ENCODE measurements at regions not wholly inside any gene's neighbourhood (a gene's known extent, or its start where the extent isn't known, plus 50 kb on each side); places are given as distances from the start of the nearest gene placed in this dataset.

GRCh38 chr3:150135287-150135721, 164.6 kb upstream of the PFN2 start:
- H3K27me3 ChIP-seq (ENCODE audit: control insufficient read depth, extremely low read depth, insufficient read depth, low read length), result no peaks in the 10 kb centered on the region
- no peak overlapping the region for H3K4me2 ChIP-seq (ENCODE audit: control insufficient read depth, extremely low read depth, insufficient read depth, low read depth, low read length)
- no peaks in the 10 kb centered on the region for H3K79me2 ChIP-seq (ENCODE audit: control insufficient read depth, insufficient read depth, low read length)
- no peaks in the 10 kb centered on the region for H4K20me1 ChIP-seq (ENCODE audit: control insufficient read depth, extremely low read depth, insufficient read depth, low read length)
- H3K27ac ChIP-seq (ENCODE audit: control insufficient read depth, insufficient read depth, low read length), result no peak overlapping the region
- H3K9me3 ChIP-seq (ENCODE audit: control insufficient read depth, low read depth, low read length), result no peaks in the 10 kb centered on the region
- H3K4me3 ChIP-seq (ENCODE audit: control insufficient read depth in 2 of 3, extremely low read depth in 1 of 3, insufficient read depth in 2 of 3, low read depth in 1 of 3, low read length in 3 of 3), result no peak overlapping the region
- dilution Hi-C loops (cut with MboI; ENCODE audit: extremely low pct_ligation_motif_present, low sequenced_read_pairs), result no loop called here
- TF ChIP-seq CTCF (optimal IDR thresholded peaks at IDR 0.05 in 1 of 3, IDR thresholded peaks at IDR 0.05 in 1 of 3, conservative IDR thresholded peaks at IDR 0.05 in 1 of 3; ENCODE audit: extremely low read depth in 1 of 3, insufficient read depth in 2 of 3, low read length in 3 of 3) (no peak), EZH2 (IDR thresholded peaks at IDR 0.05; ENCODE audit: low read length) (no peak)
- no peak overlapping the region for H2AFZ ChIP-seq (ENCODE audit: control insufficient read depth, low read length)
- no peak overlapping the region for H3K9ac ChIP-seq (ENCODE audit: control insufficient read depth, extremely low read depth, insufficient read depth, low read length)
- no peaks in the 10 kb centered on the region for H3K36me3 ChIP-seq (ENCODE audit: control insufficient read depth in 2 of 2, extremely low read depth in 1 of 2, insufficient read depth in 2 of 2, low read length in 2 of 2)
- FAIRE-seq (no peak), DNase-seq (ENCODE audit: low read depth, low spot score) (no peak)
- H3K4me1 ChIP-seq (ENCODE audit: control insufficient read depth, extremely low read depth, insufficient read depth, low read length), result no peaks in the 10 kb centered on the region
- H3K9me1 ChIP-seq (ENCODE audit: control insufficient read depth, extremely low read depth, insufficient read depth, low read length), result no peaks in the 10 kb centered on the region

- Histone ChIP-seq H3K4me3 (ENCODE audit: control insufficient read depth in 2 of 3, extremely low read depth in 1 of 3, insufficient read depth in 2 of 3, low read depth in 1 of 3, low read length in 3 of 3) (no peak overlapping the region), H3K9ac (ENCODE audit: control insufficient read depth, extremely low read depth, insufficient read depth, low read length) (no peak overlapping the region), H3K4me1 (ENCODE audit: control insufficient read depth, extremely low read depth, insufficient read depth, low read length) (no peaks in the 10 kb centered on the region), H3K9me1 (ENCODE audit: control insufficient read depth, extremely low read depth, insufficient read depth, low read length) (no peaks in the 10 kb centered on the region), H3K36me3 (ENCODE audit: control insufficient read depth in 2 of 2, extremely low read depth in 1 of 2, insufficient read depth in 2 of 2, low read length in 2 of 2) (no peaks in the 10 kb centered on the region), H3K79me2 (ENCODE audit: control insufficient read depth, insufficient read depth, low read length) (no peaks in the 10 kb centered on the region), H2AFZ (ENCODE audit: control insufficient read depth, low read length) (no peak overlapping the region), H4K20me1 (ENCODE audit: control insufficient read depth, extremely low read depth, insufficient read depth, low read length) (no peaks in the 10 kb centered on the region), H3K9me3 (ENCODE audit: control insufficient read depth, low read depth, low read length) (no peaks in the 10 kb centered on the region), H3K27ac (ENCODE audit: control insufficient read depth, insufficient read depth, low read length) (no peak overlapping the region), H3K4me2 (ENCODE audit: control insufficient read depth, extremely low read depth, insufficient read depth, low read depth, low read length) (no peak overlapping the region), H3K27me3 (ENCODE audit: control insufficient read depth, extremely low read depth, insufficient read depth, low read length) (no peaks in the 10 kb centered on the region)
- DNase-seq (ENCODE audit: low read depth, low spot score) (no peak), FAIRE-seq (no peak)
- dilution Hi-C loops (cut with MboI; ENCODE audit: extremely low pct_ligation_motif_present, low sequenced_read_pairs), result no loop called here
- TF ChIP-seq CTCF (optimal IDR thresholded peaks at IDR 0.05 in 1 of 3, IDR thresholded peaks at IDR 0.05 in 1 of 3, conservative IDR thresholded peaks at IDR 0.05 in 1 of 3; ENCODE audit: extremely low read depth in 1 of 3, insufficient read depth in 2 of 3, low read length in 3 of 3) (no peak), EZH2 (IDR thresholded peaks at IDR 0.05; ENCODE audit: low read length) (no peak)
Observed at GRCh38 chr3:150133293-150133692, 162.6 kb upstream of the PFN2 start.
